ENCODE measurements at regions not wholly inside any gene's neighbourhood (a gene's known extent, or its start where the extent isn't known, plus 50 kb on each side); places are given as distances from the start of the nearest gene placed in this dataset.

DNA sequence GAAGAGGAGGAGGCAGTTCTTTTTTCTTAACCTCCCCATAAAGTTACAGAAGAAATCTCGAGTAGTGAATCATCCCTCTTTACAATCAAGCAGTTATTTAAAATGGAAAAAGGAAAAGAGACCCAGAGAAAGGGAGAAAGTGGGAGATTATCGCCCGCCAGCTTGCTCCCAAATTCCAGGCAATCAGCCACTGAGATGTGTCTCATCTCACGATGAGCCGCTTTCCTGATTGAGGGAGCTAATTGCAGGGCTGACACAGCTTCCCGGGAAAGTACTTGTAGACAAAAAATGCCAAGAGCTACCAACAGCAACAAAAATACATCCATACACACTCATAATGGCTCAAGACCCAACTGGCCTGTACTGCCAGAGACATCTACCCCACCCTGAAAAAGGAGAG is 191.6 kb upstream of the ZC3H12A start:
- TF ChIP-seq POLR2A (IDR thresholded peaks at IDR 0.05): no peak
- H3K4me1 ChIP-seq (replicated peaks in 1 of 2): no peaks in the 10 kb centered on the region
- no peak for DNase-seq
- H3K36me3 ChIP-seq (replicated peaks in 1 of 2): no peaks in the 10 kb centered on the region
- no peak overlapping the region for H3K4me3 ChIP-seq
- H3K27me3 ChIP-seq: no peaks in the 10 kb centered on the region
- intact Hi-C loops (cut with DNase I): no loop called here
- 44 to 57% (median 52%) methylated on average over 6 of the region's 6 CpGs for WGBS, 4 donors
- no peak overlapping the region for H3K27ac ChIP-seq
- H3K9me3 ChIP-seq (replicated peaks in 1 of 3): no peaks in the 10 kb centered on the region

DNA sequence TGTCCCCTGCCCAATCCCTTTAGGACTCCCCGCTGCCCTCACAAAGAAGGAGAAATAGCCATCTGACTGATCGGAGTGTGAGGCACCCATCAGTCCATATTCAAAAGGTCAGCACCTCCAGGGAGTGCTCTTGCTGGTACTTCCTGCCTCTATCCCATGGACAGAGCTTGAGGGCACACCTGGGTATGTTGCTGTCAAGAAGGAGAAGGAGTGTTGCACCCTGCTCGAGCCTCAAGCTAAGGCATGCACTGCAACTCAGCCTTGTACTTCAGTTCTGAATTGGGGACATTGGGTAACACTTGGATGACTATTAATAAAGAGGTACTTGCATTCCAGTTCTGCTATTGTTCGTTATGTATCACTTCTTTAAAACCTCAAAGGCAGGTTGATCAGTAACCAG is 190.3 kb upstream of the ZC3H12A start:
- no peak overlapping the region for H3K27ac ChIP-seq
- intact Hi-C loops (cut with DNase I): no loop called here
- no peak overlapping the region for H3K4me3 ChIP-seq
- no peaks in the 10 kb centered on the region for H3K4me1 ChIP-seq (replicated peaks in 1 of 2)
- TF ChIP-seq, protein P1, sequence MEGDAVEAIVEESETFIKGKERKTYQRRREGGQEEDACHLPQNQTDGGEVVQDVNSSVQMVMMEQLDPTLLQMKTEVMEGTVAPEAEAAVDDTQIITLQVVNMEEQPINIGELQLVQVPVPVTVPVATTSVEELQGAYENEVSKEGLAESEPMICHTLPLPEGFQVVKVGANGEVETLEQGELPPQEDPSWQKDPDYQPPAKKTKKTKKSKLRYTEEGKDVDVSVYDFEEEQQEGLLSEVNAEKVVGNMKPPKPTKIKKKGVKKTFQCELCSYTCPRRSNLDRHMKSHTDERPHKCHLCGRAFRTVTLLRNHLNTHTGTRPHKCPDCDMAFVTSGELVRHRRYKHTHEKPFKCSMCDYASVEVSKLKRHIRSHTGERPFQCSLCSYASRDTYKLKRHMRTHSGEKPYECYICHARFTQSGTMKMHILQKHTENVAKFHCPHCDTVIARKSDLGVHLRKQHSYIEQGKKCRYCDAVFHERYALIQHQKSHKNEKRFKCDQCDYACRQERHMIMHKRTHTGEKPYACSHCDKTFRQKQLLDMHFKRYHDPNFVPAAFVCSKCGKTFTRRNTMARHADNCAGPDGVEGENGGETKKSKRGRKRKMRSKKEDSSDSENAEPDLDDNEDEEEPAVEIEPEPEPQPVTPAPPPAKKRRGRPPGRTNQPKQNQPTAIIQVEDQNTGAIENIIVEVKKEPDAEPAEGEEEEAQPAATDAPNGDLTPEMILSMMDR (IDR thresholded peaks at IDR 0.05): no peak
- no peak for TF ChIP-seq POLR2A (IDR thresholded peaks at IDR 0.05)
- WGBS, 4 donors: 58 to 72% (median 64%) methylated on average over 3 to 4 of the region's 4 CpGs
- no peaks in the 10 kb centered on the region for H3K9me3 ChIP-seq (replicated peaks in 1 of 3)
- H3K27me3 ChIP-seq: no peaks in the 10 kb centered on the region
- no peak for DNase-seq
- H3K36me3 ChIP-seq (replicated peaks in 1 of 2): no peaks in the 10 kb centered on the region

DNA sequence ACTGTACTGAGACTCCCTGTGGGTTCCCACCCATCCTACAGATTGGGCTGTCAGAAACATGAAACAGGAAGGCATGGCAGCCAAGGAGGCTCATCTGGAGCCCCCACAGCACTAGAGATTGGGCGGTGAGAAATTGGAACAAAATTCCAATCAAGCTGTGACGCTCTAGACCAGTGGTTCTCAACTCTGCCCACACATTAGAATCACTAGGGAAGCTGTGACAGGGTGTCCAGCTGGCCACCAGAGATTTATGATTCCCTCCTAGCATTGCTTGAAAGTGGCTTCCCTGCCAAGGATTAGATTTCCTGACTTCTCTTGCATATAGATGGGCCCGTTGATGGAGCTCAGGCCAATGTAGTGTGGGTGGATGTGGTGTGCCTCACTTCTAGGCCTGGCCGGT is 187.5 kb upstream of the ZC3H12A start:
- no peaks in the 10 kb centered on the region for H3K4me1 ChIP-seq (replicated peaks in 1 of 2)
- H3K36me3 ChIP-seq (replicated peaks in 1 of 2): no peaks in the 10 kb centered on the region
- H3K4me3 ChIP-seq: no peak overlapping the region
- TF ChIP-seq POLR2A (IDR thresholded peaks at IDR 0.05): no peak
- TF ChIP-seq, protein P1 (IDR thresholded peaks at IDR 0.05): no peak
- no peaks in the 10 kb centered on the region for H3K9me3 ChIP-seq (replicated peaks in 1 of 3)
- no peak for DNase-seq
- no peak overlapping the region for H3K27ac ChIP-seq
- no peaks in the 10 kb centered on the region for H3K27me3 ChIP-seq
- WGBS, 4 donors: 82 to 85% (median 84%) methylated on average over 4 of the region's 4 CpGs
- intact Hi-C loops (cut with DNase I): no loop called here

DNA sequence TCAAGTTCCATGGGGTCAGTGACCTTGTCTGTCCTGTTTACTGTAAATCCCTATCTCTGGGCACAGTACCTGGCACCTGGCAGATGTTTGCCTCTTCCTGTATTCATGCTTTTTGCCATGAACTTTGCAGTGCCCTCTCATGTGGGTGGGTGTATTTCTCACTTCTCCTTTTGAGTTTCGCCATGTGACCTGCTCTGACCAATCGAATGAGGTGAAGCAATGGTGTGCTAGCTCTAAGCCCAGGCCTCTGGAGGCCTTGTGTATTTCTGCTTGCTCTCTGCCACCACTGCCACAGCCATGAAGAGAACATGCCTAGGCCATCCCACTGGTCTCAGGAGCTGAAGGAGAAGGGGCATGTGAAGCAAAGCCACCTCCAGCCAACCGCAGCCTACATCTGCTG is 185.5 kb upstream of the ZC3H12A start:
- Histone ChIP-seq H3K27ac (no peak overlapping the region), H3K36me3 (replicated peaks in 1 of 2) (no peaks in the 10 kb centered on the region), H3K4me3 (no peak overlapping the region), H3K27me3 (no peaks in the 10 kb centered on the region), H3K9me3 (replicated peaks in 1 of 3) (no peaks in the 10 kb centered on the region), H3K4me1 (replicated peaks in 1 of 2) (no peaks in the 10 kb centered on the region)
- WGBS, 4 donors: 79 to 91% (median 90%) methylated on average over 3 of the region's 3 CpGs
- TF ChIP-seq, protein P1 (IDR thresholded peaks at IDR 0.05): no peak
- TF ChIP-seq POLR2A (IDR thresholded peaks at IDR 0.05): no peak
- DNase-seq: no peak
- intact Hi-C loops (cut with DNase I): no loop called here

DNA sequence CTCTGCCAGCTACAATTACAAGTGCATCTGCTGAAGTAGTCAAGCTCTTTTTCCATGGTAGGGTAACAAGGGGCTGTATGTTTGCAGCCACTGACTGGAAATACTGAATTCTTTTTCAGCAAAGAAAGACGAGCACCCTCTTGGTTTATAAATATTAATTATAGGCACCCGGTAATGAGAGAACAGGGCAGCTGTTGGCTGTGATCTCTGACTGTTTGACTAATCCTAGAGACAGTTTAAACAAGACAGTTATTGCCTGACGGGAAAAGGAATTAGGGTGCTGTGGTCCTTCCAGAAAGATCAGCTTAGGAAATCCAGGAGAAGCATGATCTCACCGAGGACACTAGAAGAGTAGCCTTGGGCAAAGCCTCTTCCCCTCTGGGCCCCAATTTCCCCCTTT is 183.7 kb upstream of the ZC3H12A start:
- 42 to 52% (median 45%) methylated on average over 4 of the region's 4 CpGs for WGBS, 4 donors
- no peak for DNase-seq
- no peak for TF ChIP-seq POLR2A (IDR thresholded peaks at IDR 0.05)
- TF ChIP-seq, protein P1 (IDR thresholded peaks at IDR 0.05): no peak
- no peak overlapping the region for H3K4me3 ChIP-seq
- H3K27ac ChIP-seq: no peak overlapping the region
- no peaks in the 10 kb centered on the region for H3K36me3 ChIP-seq (replicated peaks in 1 of 2)
- H3K4me1 ChIP-seq (replicated peaks in 1 of 2): no peaks in the 10 kb centered on the region
- H3K27me3 ChIP-seq: no peaks in the 10 kb centered on the region
- H3K9me3 ChIP-seq (replicated peaks in 1 of 3): no peaks in the 10 kb centered on the region
- intact Hi-C loops (cut with DNase I): no loop called here
